K562 (cell line): ENCODE measurements at regions not wholly inside any gene's neighbourhood (a gene's known extent, or its start where the extent isn't known, plus 50 kb on each side); places are given as distances from the start of the nearest gene placed in this dataset.

Experiments used
- BRCA1 ChIP-seq, 2 experiments: fragments of 450-650 bp in 1 of 2; sonication (generic) in 1 of 2; formaldehyde crosslinking in 1 of 2; IDR thresholded peaks; 2 replicates each; pipeline versions ENCODE4 v1.5.0 to v1.6.1; 2017 to 2020; ENCODE audit warnings: mild to moderate bottlenecking in 1 of 2, missing genetic modification reagents in 1 of 2
- CHD2 ChIP-seq: IDR thresholded peaks from 2 replicates; pipeline ENCODE4 v1.6.1; 2011; ENCODE audit warnings: low read depth, low read length
- EZH2 ChIP-seq: IDR thresholded peaks from 2 replicates; pipeline ENCODE4 v1.6.1; 2012; ENCODE audit warnings: low read depth, mild to moderate bottlenecking, inconsistent platforms, low read length, borderline replicate concordance
- POLR2A ChIP-seq: fragments of 450-650 bp; conservative IDR thresholded peaks from 2 replicates; pipeline ENCODE4 v1.6.1; 2016
- RAD21 ChIP-seq, 2 experiments: fragments of 250-450 bp in 1 of 2; fragments of 450-650 bp in 1 of 2; sonication (Bioruptor Pico) in 1 of 2; formaldehyde crosslinking in 1 of 2; IDR thresholded peaks in 1 of 2; conservative IDR thresholded peaks in 1 of 2; 2 replicates each; pipeline versions ENCODE4 v1.4.0 to v1.8.0; 2020 to 2022; ENCODE audit warnings: mild to moderate bottlenecking in 2 of 2, moderate library complexity in 1 of 2
- TAF7 ChIP-seq: fragments of 450-650 bp; IDR thresholded peaks from 2 replicates; pipeline ENCODE4 v1.6.1; 2016; ENCODE audit warnings: missing genetic modification characterization, missing compliant biosample characterization
- ZBTB17 ChIP-seq: fragments of 450-650 bp; formaldehyde crosslinking; IDR thresholded peaks from 2 replicates; pipeline ENCODE4 v1.4.0; 2020; ENCODE audit warnings: mild to moderate bottlenecking
- ZNF384 ChIP-seq: IDR thresholded peaks from 2 replicates; pipeline ENCODE4 v1.6.1; 2012; ENCODE audit warnings: low read depth, low read length, improper control_type of control experiment

DNA sequence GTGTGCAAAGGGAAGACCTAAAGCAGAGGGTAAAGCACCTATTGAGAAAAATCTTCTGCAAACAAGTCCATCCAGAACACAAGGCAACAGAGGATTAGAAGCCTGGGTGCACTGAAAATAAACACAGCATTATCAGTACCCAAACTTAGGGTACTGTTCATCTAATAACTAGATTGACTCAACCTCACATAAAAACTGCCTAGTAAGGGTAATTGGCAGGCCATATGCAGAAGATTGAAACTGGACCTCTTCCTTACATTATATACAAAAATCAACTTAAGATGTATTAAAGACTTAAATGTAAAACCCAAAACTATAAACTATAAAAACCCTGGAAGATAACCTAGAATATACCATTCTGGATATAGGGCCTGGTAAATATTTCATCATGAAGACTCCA lies 91.2 kb upstream of the SIRPG start:
- TF ChIP-seq RAD21 (CRISPR knock-in tag; conservative IDR thresholded peaks at IDR 0.05 in 1 of 2, IDR thresholded peaks at IDR 0.05 in 1 of 2) (no peak), CHD2 (no peak), ZBTB17 (CRISPR knock-in tag) (no peak), ZNF384 (no peak), POLR2A (no peak), BRCA1 (IDR thresholded peaks at IDR 0.05) (no peak), BRCA1 (CRISPR knock-in tag; IDR thresholded peaks at IDR 0.05) (no peak), EZH2 (no peak), TAF7 (no peak)
